ENCODE measurements at regions not wholly inside any gene's neighbourhood (a gene's known extent, or its start where the extent isn't known, plus 50 kb on each side); places are given as distances from the start of the nearest gene placed in this dataset.

GRCh38 chr2:18273205-18273604, 287.2 kb downstream of the RDH14 start:
- TF ChIP-seq CTCF (optimal IDR thresholded peaks at IDR 0.05 in 1 of 3, IDR thresholded peaks at IDR 0.05 in 1 of 3, conservative IDR thresholded peaks at IDR 0.05 in 1 of 3; ENCODE audit: extremely low read depth in 1 of 3, insufficient read depth in 2 of 3, low read length in 3 of 3) (no peak), EZH2 (IDR thresholded peaks at IDR 0.05; ENCODE audit: low read length) (no peak)

All from keratinocyte (primary cell).